Lung microvascular endothelial cell (primary cell): ENCODE measurements at regions not wholly inside any gene's neighbourhood (a gene's known extent, or its start where the extent isn't known, plus 50 kb on each side); places are given as distances from the start of the nearest gene placed in this dataset.

Source experiments
- DNase-seq, 2 donors: peaks; one replicate each; pipeline versions ENCODE4 v3.0.0 to v3.0.0-alpha.2; 2010; ENCODE audit warnings: low read depth in 2 of 2

DNA sequence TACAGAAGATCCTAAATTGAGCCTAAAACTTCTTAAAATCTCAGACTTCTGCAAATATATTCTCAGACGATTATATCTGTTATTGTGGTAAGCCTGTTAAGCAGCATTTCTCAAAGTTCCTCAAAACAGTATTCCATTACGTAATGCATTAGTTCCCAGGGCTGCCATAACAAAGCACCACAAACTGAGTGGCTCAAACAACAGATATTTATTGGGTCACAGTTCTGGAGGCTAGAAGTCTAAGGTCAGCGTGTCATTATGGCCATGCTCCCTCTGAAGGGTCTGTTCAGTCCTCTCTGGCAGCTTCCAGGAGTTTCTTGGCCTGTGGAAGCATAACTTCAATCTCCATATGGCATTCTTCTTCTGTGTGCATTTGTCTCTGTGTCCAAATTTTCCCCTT, 103.5 kb upstream of the ST6GALNAC5 start:
- DNase-seq, result no peak

DNA sequence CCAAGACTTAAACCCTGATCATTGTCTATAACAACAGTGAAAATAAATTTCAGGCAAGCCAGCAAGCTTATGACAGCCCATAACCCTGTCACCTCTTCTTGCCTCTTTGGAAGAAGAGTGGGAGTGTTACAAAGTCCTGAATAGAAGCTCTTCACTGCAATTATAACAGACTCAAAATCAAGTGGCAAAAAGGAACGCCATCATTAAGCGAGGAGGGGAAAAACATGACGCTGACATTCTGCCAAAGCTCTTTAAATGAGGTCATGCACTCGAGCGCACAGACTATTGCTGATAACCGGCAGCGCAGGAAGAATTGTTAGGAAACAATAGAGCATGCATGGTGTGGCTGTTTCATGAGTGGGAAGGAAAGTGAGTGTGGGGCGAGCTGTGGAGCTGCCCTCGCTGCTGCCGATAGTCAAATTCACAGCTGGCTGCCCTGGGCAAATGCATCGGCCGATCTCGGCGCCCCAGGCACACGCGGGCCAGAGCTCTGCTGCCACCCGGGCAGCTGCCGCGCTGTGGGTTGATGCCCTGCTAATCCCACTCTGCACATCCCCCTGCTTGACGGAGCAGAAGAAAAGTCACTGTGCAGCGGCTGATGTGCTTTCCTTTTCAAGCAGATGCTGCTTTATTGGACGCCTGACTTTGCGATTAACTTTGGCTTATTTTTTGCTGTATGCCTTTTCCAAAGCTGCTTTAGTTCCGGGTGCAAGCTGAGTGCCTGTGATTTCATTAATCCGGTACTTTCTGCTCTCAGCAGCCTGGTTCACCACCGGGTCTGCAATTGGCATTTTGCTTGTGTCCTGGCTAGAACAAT, 102.4 kb upstream of the ST6GALNAC5 start:
- DNase-seq, result peak; percentile 41 to 81

DNA sequence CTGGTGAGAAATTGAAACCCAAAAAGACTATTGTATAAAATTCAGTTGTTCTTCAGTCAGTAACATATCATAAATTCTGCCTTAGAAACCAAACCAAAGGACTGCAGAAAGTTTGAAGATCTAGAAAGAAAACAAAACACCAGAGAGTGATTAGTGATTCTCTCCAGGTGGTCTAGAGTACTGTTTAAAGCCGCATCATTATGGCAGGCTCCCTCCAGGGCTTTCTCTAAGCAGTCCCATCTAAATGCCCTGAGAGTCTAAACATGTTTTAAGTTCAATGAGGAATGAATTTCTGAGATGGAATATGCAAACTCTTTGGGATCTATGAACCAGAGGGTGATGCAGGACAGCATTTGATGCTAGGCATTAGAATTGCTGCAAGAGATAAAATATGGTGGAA, 100.9 kb upstream of the ST6GALNAC5 start:
- DNase-seq, result no peak

DNA sequence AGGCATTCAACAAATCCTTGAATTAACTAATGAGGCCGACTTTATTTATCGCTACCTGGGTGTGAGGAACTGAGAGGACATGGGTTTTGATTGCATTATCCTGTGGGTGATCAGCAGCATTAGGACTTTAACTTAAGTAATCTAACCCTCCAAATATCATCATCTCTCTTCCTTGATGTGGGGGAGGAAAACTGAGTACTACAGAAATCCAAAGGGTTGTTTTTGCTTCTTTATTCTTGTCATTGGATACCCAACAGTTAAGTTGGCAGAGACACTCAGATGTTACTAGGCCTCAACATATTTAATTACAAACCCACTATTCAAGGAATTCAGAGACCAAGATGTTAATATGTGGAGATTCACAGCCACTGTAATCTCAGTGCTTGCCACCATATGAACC, 97.4 kb upstream of the ST6GALNAC5 start:
- no peak for DNase-seq

DNA sequence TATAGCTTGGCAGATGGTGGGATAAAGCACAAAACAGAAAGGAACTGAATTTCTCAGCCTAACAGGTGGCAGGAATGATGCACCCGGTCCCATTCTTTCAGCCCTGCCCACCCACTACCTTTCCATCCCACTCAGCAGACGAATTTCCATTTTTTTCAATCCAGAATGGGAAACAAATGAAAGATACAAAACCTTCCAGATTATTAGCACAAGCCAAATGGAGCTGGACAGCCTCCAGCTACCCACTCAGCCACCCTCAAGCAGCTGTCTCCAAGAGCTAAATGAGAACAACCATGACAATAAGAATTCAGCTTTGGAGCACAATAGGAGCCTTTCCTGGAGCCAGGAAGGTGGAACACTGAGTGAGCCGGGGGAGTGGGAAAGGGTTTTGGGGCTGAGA, 96.3 kb upstream of the ST6GALNAC5 start:
- DNase-seq, result no peak

DNA sequence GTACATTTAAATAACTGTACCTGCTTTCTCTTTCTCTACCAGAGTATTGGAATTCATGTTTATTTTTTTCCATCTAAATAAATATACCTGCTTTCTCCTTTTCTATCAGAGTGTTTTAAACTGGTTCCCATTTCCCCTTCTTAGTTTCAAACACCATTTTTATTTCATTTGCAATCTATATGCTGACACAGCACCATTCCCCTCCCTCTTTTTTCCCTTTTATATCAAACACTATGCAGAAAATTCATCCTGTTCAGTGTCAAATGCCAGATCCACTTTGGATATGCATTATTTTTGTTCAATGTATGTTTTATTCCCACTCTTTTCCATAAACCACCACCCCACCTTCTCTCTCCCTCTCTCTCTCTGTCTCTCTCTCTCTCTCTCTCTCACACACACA, 85.8 kb upstream of the ST6GALNAC5 start:
- no peak for DNase-seq

DNA sequence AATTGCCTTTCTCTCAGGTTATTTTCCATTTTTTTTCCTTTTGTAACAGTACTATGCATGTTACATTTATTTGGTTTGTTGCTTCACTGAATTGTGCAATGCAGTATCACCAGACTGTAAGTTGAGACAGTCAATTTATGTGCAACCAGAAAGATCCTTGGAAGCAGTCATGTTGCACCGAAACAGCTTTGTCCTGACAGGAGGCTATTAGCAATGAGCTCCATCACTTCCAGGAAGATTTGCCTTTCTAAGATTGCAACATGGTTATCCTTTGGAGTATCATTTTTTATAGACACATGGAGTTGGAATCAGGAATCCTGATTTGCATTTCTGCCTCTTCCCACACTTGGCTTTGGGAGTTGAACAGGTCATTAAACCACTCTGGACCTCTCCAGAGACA, 84.5 kb upstream of the ST6GALNAC5 start:
- no peak for DNase-seq

DNA sequence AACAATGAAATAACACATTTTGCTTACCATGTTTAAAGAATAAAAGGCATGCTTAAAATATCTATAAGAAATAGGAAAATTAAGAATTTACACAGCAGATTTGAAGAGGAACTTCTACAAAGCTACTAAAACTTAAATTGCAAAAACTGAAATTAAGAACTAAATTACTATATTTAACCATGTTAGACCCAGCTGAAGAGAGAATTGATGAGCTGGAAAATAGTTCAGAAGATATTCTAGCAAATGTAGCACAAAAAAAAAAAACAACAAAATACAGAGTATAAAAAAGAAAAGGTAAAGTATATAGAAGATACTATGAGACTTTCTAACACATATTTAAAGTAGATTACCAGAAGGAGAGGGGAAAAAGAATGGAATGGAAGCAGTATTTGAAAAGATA, 82.8 kb upstream of the ST6GALNAC5 start:
- no peak for DNase-seq

DNA sequence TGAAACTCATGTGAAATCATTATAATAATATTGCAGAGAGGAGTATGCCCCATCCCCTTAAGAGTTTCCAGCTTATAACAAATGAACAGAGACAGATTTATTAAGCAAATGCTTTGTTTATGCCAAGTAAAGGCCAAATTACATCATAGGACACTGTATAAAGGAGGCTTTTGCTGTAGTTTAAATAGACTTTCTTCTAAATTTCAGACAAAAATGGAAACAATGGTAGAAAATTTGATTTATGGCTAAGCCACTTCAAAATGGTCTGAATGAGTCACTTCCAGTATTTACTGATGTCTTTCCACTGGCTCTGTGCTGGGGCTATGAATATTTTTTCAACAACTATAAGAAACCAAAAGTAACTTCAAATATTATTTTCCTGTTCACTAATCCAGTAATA, 81.1 kb upstream of the ST6GALNAC5 start:
- peak; percentile 52 to 73 for DNase-seq

DNA sequence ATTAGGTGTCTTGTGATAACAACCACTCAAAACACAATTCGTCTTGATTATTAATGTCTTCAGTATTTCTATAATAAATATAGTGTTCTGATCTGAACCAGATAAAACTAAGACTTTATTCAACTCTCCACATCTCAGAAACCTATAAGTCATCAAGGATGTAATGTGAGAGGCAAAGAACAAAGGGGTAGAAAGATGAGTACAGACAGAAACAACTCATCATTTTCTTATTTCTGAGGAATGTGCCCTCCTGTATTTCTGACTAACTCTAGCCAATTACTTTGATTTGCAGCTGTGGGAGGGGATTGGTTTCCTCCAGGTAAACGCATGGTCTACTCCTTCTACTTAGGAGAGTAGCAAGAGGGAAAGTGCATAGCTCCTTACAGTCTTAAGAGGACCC, 73.7 kb upstream of the ST6GALNAC5 start:
- no peak for DNase-seq

DNA sequence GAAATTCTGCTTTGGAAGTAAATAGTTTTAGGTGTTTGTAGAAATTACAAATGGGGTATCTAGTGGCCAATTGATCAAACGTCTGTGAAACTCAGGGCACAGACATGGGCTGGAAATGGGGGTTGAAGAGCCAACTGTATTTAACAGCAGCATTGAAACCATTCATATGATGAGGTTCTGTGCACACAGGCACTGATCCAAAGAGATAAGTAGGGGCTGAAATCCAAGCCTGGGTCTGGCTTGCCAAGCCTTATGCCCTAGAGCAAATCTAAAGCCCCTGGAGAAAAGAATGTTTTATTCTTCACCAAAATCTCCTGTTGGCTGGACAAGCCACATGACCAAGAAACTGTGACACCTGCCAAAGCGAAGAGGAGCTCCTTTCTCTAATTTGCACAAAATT, 67.6 kb upstream of the ST6GALNAC5 start:
- no peak for DNase-seq

DNA sequence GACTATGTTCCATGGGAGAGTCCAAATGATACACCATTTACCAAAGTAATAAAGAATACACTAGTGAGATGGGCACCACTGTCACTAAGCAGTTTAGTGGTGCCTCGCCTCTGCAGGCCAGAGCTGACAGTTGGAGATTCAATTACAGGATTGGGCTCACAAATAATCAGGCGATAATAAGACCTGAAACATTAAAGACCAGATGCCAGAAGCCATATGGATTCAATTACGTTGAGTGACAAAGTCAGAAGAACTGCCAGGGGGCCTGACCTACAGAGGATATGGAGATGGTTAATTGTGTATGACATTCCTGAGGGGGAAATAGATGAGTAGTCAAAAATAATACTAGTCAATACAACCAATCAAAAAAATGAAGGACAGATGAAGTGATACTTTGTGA, 65.2 kb upstream of the ST6GALNAC5 start:
- DNase-seq, result no peak

DNA sequence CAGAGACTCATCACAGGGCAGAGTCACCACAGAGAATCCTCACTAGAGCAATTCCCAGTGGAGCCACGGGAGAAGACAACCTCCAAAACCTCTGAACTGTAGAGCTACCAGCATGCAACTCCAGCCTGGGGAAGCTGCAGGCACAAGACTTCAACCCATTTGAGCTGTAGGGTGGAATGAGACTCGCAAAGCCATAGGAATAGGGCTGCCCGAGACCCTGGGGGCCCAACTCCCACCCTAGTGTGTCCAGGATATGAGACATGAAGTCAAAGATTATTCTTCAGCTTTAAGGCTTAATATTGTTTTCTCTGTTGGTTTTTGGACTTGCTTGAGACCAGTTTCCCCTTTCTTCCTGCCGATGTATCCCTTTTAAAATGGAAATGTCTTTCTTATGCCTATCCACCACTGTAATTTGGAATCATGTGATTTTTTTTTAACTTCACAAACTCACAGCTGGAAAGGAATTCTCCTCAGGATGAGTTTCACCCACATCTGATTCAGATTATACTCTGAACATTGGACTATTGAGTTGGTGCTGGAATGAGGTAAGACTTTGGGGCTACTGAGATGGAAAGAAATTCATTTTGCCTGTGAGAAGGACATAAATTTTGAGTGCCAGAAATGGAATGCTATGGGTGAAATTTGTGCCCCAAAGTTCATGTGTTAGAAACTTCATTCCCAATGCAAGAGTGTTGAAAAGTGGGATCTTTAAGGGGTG, 59.6 kb upstream of the ST6GALNAC5 start:
- no peak for DNase-seq
